ENCODE measurements at regions not wholly inside any gene's neighbourhood (a gene's known extent, or its start where the extent isn't known, plus 50 kb on each side); places are given as distances from the start of the nearest gene placed in this dataset.

- H3K27ac ChIP-seq (ENCODE audit: low read depth in 2 of 2, low read length in 1 of 2): no peak overlapping the region
- no peak overlapping the region for H2AFZ ChIP-seq (ENCODE audit: low read depth)
- H3K4me2 ChIP-seq: no peak overlapping the region
- 31% methylated on average over 6 of the region's 14 CpGs for WGBS (ENCODE audit: low lambda C conversion rate)
- CTCF ChIA-PET: interaction anchor here (1.1 to 1.2 kb wide), 2 partner anchors 55 to 123 kb away, joined by 3 read pairs; no protein-coding TSS in a partner anchor
- H3K79me2 ChIP-seq (ENCODE audit: insufficient read depth): no peaks in the 10 kb centered on the region
- H3F3A ChIP-seq (replicated peaks; ENCODE audit: insufficient read depth): no peaks in the 10 kb centered on the region
- no peaks in the 10 kb centered on the region for H3K9me3 ChIP-seq
- no peaks in the 10 kb centered on the region for H3K9me2 ChIP-seq
- DNase-seq: no peak
- no peaks in the 10 kb centered on the region for H3K36me3 ChIP-seq (replicated peaks in 1 of 2; ENCODE audit: control insufficient read depth in 1 of 2, insufficient read depth in 2 of 2, low read length in 1 of 2)
- POLR2A ChIA-PET: no interaction called here
- no peak overlapping the region for H3K4me3 ChIP-seq (ENCODE audit: low read depth in 2 of 2, low read length in 1 of 2)
- H4K20me1 ChIP-seq (ENCODE audit: insufficient read depth): no peaks in the 10 kb centered on the region
- no peaks in the 10 kb centered on the region for H3K27me3 ChIP-seq (ENCODE audit: insufficient read depth)
- peaks cover 0 to 8% of the 10 kb centered on the region in 2 experiments; a peak in 1 of 4 replicates for H3K4me1 ChIP-seq (ENCODE audit: control insufficient read depth in 1 of 2, insufficient read depth in 2 of 2, low read depth in 1 of 2, low read length in 1 of 2)
- H3K9ac ChIP-seq: no peak overlapping the region
- TF ChIP-seq FOXM1 (IDR thresholded peaks at IDR 0.05; ENCODE audit: low read depth): no peak
- no peak for TF ChIP-seq EZH2phosphoT487 (IDR thresholded peaks at IDR 0.05; ENCODE audit: borderline replicate concordance, low read depth)
- TF ChIP-seq PBX3 (IDR thresholded peaks at IDR 0.05): no peak
- TF ChIP-seq USF2 (IDR thresholded peaks at IDR 0.05; ENCODE audit: borderline replicate concordance, low read depth, low read length): no peak
- TF ChIP-seq TAF1 (IDR thresholded peaks at IDR 0.05; ENCODE audit: borderline replicate concordance, low read depth, low read length): no peak
- no peak for TF ChIP-seq RCOR1 (IDR thresholded peaks at IDR 0.05; ENCODE audit: low read length)
- TF ChIP-seq RAD21 (IDR thresholded peaks at IDR 0.05; ENCODE audit: low read length): no peak
- TF ChIP-seq MXI1 (IDR thresholded peaks at IDR 0.05; ENCODE audit: low read depth, low read length): no peak
- no peak for TF ChIP-seq JUND (IDR thresholded peaks at IDR 0.05)
- no peak for TF ChIP-seq MEF2A (IDR thresholded peaks at IDR 0.05; ENCODE audit: borderline replicate concordance, low read depth)
- no peak for TF ChIP-seq NFIC (IDR thresholded peaks at IDR 0.05; ENCODE audit: borderline replicate concordance)
- TF ChIP-seq CTCF (IDR thresholded peaks at IDR 0.05): no peak
- TF ChIP-seq SIN3A (IDR thresholded peaks at IDR 0.05; ENCODE audit: borderline replicate concordance, low read depth, low read length): no peak
- TF ChIP-seq FOXJ3 (CRISPR knock-in tag; IDR thresholded peaks at IDR 0.05): no peak
- no peak for TF ChIP-seq NRF1 (IDR thresholded peaks at IDR 0.05; ENCODE audit: low read depth, low read length)
- TF ChIP-seq CHD2 (IDR thresholded peaks at IDR 0.05; ENCODE audit: low read length, partially characterized antibody): no peak
- TF ChIP-seq, protein P1, sequence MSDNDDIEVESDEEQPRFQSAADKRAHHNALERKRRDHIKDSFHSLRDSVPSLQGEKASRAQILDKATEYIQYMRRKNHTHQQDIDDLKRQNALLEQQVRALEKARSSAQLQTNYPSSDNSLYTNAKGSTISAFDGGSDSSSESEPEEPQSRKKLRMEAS (IDR thresholded peaks at IDR 0.05; ENCODE audit: low read depth): no peak
- TF ChIP-seq YY1 (IDR thresholded peaks at IDR 0.05; ENCODE audit: low read depth): no peak
- TF ChIP-seq POLR2AphosphoS5 (IDR thresholded peaks at IDR 0.05; ENCODE audit: low read depth, low read length): no peak
These were observed 54.0 kb downstream of the ADRA2C start for GRCh38 chr4:3820016-3820805.
